ENCODE measurements at regions not wholly inside any gene's neighbourhood (a gene's known extent, or its start where the extent isn't known, plus 50 kb on each side); places are given as distances from the start of the nearest gene placed in this dataset.

- TF ChIP-seq CREB5 (CRISPR knock-in tag; IDR thresholded peaks at IDR 0.05; ENCODE audit: low read depth) (no peak), ZFP3 (CRISPR knock-in tag; IDR thresholded peaks at IDR 0.05) (no peak), ZNF565 (CRISPR knock-in tag; conservative IDR thresholded peaks at IDR 0.05; ENCODE audit: low read depth) (no peak), BACH2 (CRISPR knock-in tag; IDR thresholded peaks at IDR 0.05; ENCODE audit: borderline replicate concordance) (no peak), TCF4 (CRISPR knock-in tag; IDR thresholded peaks at IDR 0.05; ENCODE audit: borderline replicate concordance) (no peak), ZFP30 (CRISPR knock-in tag; IDR thresholded peaks at IDR 0.05) (no peak), PATZ1 (CRISPR knock-in tag; IDR thresholded peaks at IDR 0.05; ENCODE audit: borderline replicate concordance) (no peak), ARNTL (CRISPR knock-in tag; IDR thresholded peaks at IDR 0.05; ENCODE audit: borderline replicate concordance, low read depth) (no peak), GLIS3 (CRISPR knock-in tag; IDR thresholded peaks at IDR 0.05) (no peak), SNAI2 (CRISPR knock-in tag; IDR thresholded peaks at IDR 0.05) (no peak), OSR1 (CRISPR knock-in tag; IDR thresholded peaks at IDR 0.05) (no peak), PPARA (CRISPR knock-in tag; IDR thresholded peaks at IDR 0.05; ENCODE audit: borderline replicate concordance) (no peak), ZNF70 (CRISPR knock-in tag; IDR thresholded peaks at IDR 0.05) (no peak), CSDC2 (CRISPR knock-in tag; IDR thresholded peaks at IDR 0.05) (no peak)
Observed at GRCh38 chr17:53736516-53737240, 86.0 kb upstream of the KIF2B start.

All from SK-N-SH treated with all-trans-retinoic acid at 6 μM for 48 hours (cell line).